GM18909 (cell line): ENCODE measurements at regions not wholly inside any gene's neighbourhood (a gene's known extent, or its start where the extent isn't known, plus 50 kb on each side); places are given as distances from the start of the nearest gene placed in this dataset.
"Not testable (repeated sequence)": the region's sequence is repeated elsewhere in the genome, so short reads cannot be mapped to it uniquely, and the experiment has no call there.

Experiments used
- ATAC-seq: cut with Tn5 transposase; IDR thresholded peaks from one replicate; pipeline ENCODE4 v1.9.1; 2021; ENCODE audit warnings: mild to moderate bottlenecking; ENCODE audit not compliant: unreplicated experiment, poor library complexity

- ATAC-seq, result no peak
Observed at GRCh38 chr13:83167203-83167602, 715.1 kb downstream of the SLITRK1 start.

GRCh38 chr13:83166550-83166949 lies 715.7 kb downstream of the SLITRK1 start:
- ATAC-seq, result no peak

- ATAC-seq, result no peak
Observed at GRCh38 chr13:83162493-83162892, 719.8 kb downstream of the SLITRK1 start.

GRCh38 chr13:83153848-83154247 lies 728.4 kb downstream of the SLITRK1 start:
- ATAC-seq, result no peak

- no peak for ATAC-seq
Observed at GRCh38 chr13:83151308-83151660, 731.0 kb downstream of the SLITRK1 start.

- no peak for ATAC-seq
Observed at GRCh38 chr13:83150616-83151307, 731.5 kb downstream of the SLITRK1 start.

GRCh38 chr13:83136660-83137059 lies 745.6 kb downstream of the SLITRK1 start:
- no peak for ATAC-seq

GRCh38 chr13:83125791-83126190 lies 756.5 kb downstream of the SLITRK1 start:
- ATAC-seq, result no peak

- no peak for ATAC-seq
Observed at GRCh38 chr13:83121896-83122295, 760.4 kb downstream of the SLITRK1 start.

- ATAC-seq, result no peak
Observed at GRCh38 chr13:83117046-83117445, 765.2 kb downstream of the SLITRK1 start.

- ATAC-seq, result not testable (repeated sequence)
Observed at GRCh38 chr13:83101574-83102247, 780.6 kb downstream of the SLITRK1 start.

GRCh38 chr13:83100237-83100636 lies 782.0 kb downstream of the SLITRK1 start:
- no peak for ATAC-seq

- ATAC-seq, result no peak
Observed at GRCh38 chr13:83088858-83089257, 793.4 kb downstream of the SLITRK1 start.

- ATAC-seq, result no peak
Observed at GRCh38 chr13:83086948-83087347, 795.3 kb downstream of the SLITRK1 start.

- no peak for ATAC-seq
Observed at GRCh38 chr13:83086088-83086487, 796.2 kb downstream of the SLITRK1 start.

GRCh38 chr13:83085186-83085900 lies 796.9 kb downstream of the SLITRK1 start:
- ATAC-seq, result no peak

- no peak for ATAC-seq
Observed at GRCh38 chr13:83077499-83077898, 804.8 kb downstream of the SLITRK1 start.

GRCh38 chr13:83073930-83074329 lies 808.3 kb downstream of the SLITRK1 start:
- ATAC-seq, result not testable (repeated sequence)

GRCh38 chr13:83065108-83065507 lies 817.2 kb downstream of the SLITRK1 start:
- no peak for ATAC-seq

GRCh38 chr13:83057119-83057518 lies 825.2 kb downstream of the SLITRK1 start:
- no peak for ATAC-seq

- ATAC-seq, result no peak
Observed at GRCh38 chr13:83056269-83056668, 826.0 kb downstream of the SLITRK1 start.
